Liver (tissue), 8 donors: ENCODE measurements at regions not wholly inside any gene's neighbourhood (a gene's known extent, or its start where the extent isn't known, plus 50 kb on each side); places are given as distances from the start of the nearest gene placed in this dataset.

Source experiments
- DNase-seq: peaks from one replicate; pipeline ENCODE4 v3.0.0-alpha.2; 2017; ENCODE audit warnings: low spot score
- H3K27ac ChIP-seq, 2 donors: one replicate each; pipeline ENCODE4 v1.7.0; 2013; ENCODE audit warnings: inconsistent platforms in 2 of 2, low read length in 2 of 2, control low read depth in 1 of 2, low read depth in 1 of 2, mild to moderate bottlenecking in 1 of 2
- H3K27me3 ChIP-seq, 4 donors: one replicate each; pipeline versions ENCODE4 v1.6.1 to v1.7.0; 2013; ENCODE audit warnings: low read length in 3 of 4, inconsistent platforms in 1 of 4, mild to moderate bottlenecking in 1 of 4, moderate library complexity in 1 of 4; ENCODE audit not compliant: control insufficient read depth in 4 of 4, insufficient read depth in 4 of 4
- H3K36me3 ChIP-seq, 4 donors: one replicate each; pipeline versions ENCODE4 v1.6.1 to v1.7.0; 2013; ENCODE audit warnings: low read length in 3 of 4, mild to moderate bottlenecking in 3 of 4, low read depth in 1 of 4, moderate library complexity in 1 of 4; ENCODE audit not compliant: control insufficient read depth in 4 of 4, insufficient read depth in 3 of 4
- H3K4me1 ChIP-seq, 4 donors: one replicate each; pipeline versions ENCODE4 v1.6.1 to v1.7.0; 2013; ENCODE audit warnings: low read length in 3 of 4, mild to moderate bottlenecking in 3 of 4, moderate library complexity in 1 of 4; ENCODE audit not compliant: control insufficient read depth in 4 of 4, insufficient read depth in 4 of 4
- H3K4me3 ChIP-seq, 3 donors: one replicate each; pipeline versions ENCODE4 v1.6.1 to v1.7.0; 2013; ENCODE audit warnings: low read length in 3 of 3, control low read depth in 1 of 3, low read depth in 1 of 3, mild to moderate bottlenecking in 1 of 3
- H3K9ac ChIP-seq, 2 donors: one replicate each; pipeline ENCODE4 v1.7.0; 2013; ENCODE audit warnings: low read length in 2 of 2, mild to moderate bottlenecking in 2 of 2, moderate library complexity in 2 of 2, control low read depth in 1 of 2, low read depth in 1 of 2
- H3K9me3 ChIP-seq, 4 donors: one replicate each; pipeline versions ENCODE4 v1.6.1 to v1.7.0; 2013; ENCODE audit warnings: low read length in 3 of 4; ENCODE audit not compliant: control insufficient read depth in 4 of 4
- EGR1 ChIP-seq, 2 donors: IDR thresholded peaks; 2 replicates each; pipeline ENCODE4 v1.6.1; 2016 to 2018; ENCODE audit warnings: antibody characterized with exemption in 2 of 2, low read depth in 2 of 2
- FOXA1 ChIP-seq: IDR thresholded peaks from 2 replicates; pipeline ENCODE4 v1.6.1; 2016; ENCODE audit warnings: antibody characterized with exemption
- FOXA2 ChIP-seq: IDR thresholded peaks from 2 replicates; pipeline ENCODE4 v1.6.1; 2016; ENCODE audit warnings: antibody characterized with exemption
- GABPA ChIP-seq, 2 donors: IDR thresholded peaks in 1 of 2; conservative IDR thresholded peaks in 1 of 2; 2 replicates each; pipeline ENCODE4 v1.6.1; 2016; ENCODE audit warnings: antibody characterized with exemption in 2 of 2, mild to moderate bottlenecking in 1 of 2, moderate library complexity in 1 of 2
- HNF4A ChIP-seq, 2 donors: conservative IDR thresholded peaks; 2 replicates each; pipeline ENCODE4 v1.6.1; 2016; ENCODE audit warnings: antibody characterized with exemption in 2 of 2, mild to moderate bottlenecking in 2 of 2
- HNF4G ChIP-seq: IDR thresholded peaks from 2 replicates; pipeline ENCODE4 v1.6.1; 2016; ENCODE audit warnings: antibody characterized with exemption
- JUND ChIP-seq, 2 donors: IDR thresholded peaks; 2 replicates each; pipeline ENCODE4 v1.6.1; 2016; ENCODE audit warnings: antibody characterized with exemption in 2 of 2
- MAX ChIP-seq: IDR thresholded peaks from 2 replicates; pipeline ENCODE4 v1.6.1; 2016; ENCODE audit warnings: antibody characterized with exemption
- NR2F2 ChIP-seq: IDR thresholded peaks from 2 replicates; pipeline ENCODE4 v1.6.1; 2016; ENCODE audit warnings: antibody characterized with exemption
- RAD21 ChIP-seq, 2 donors: IDR thresholded peaks; 2 replicates each; pipeline ENCODE4 v1.6.1; 2016; ENCODE audit warnings: antibody characterized with exemption in 2 of 2, mild to moderate bottlenecking in 2 of 2
- RXRA ChIP-seq, 2 donors: IDR thresholded peaks; 2 replicates each; pipeline ENCODE4 v1.6.1; 2017 to 2018; ENCODE audit warnings: antibody characterized with exemption in 2 of 2, mild to moderate bottlenecking in 1 of 2
- SP1 ChIP-seq: IDR thresholded peaks from 2 replicates; pipeline ENCODE4 v1.6.1; 2018; ENCODE audit warnings: antibody characterized with exemption, mild to moderate bottlenecking
- TAF1 ChIP-seq: conservative IDR thresholded peaks from 2 replicates; pipeline ENCODE4 v1.6.1; 2016; ENCODE audit warnings: antibody characterized with exemption, mild to moderate bottlenecking
- YY1 ChIP-seq: IDR thresholded peaks from 2 replicates; pipeline ENCODE4 v1.6.1; 2016; ENCODE audit warnings: antibody characterized with exemption, mild to moderate bottlenecking
- WGBS: extraction: QIAGEN DNeasy Blood & Tissue Kit; methylation state at CpG from one replicate; pipeline ENCODE4 v1.1.7; 2013; 5-methylcytosine and 5-hydroxymethylcytosine counted together
- TF ChIP-seq, protein P1 (sequence below): fragments of 150-350 bp; IDR thresholded peaks from 2 replicates; pipeline ENCODE4 v1.5.1; 2017; ENCODE audit warnings: improper control_type of control experiment, low read depth, low read length; ENCODE audit not compliant: missing input control
- TF ChIP-seq, protein P2 (sequence below): IDR thresholded peaks from 2 replicates; pipeline ENCODE4 v1.6.1; 2016; ENCODE audit warnings: antibody characterized with exemption
- TF ChIP-seq, protein P3 (sequence below): IDR thresholded peaks from 2 replicates; pipeline ENCODE4 v1.6.1; 2016; ENCODE audit warnings: antibody characterized with exemption
- TF ChIP-seq, protein P4 (sequence below): IDR thresholded peaks from 2 replicates; pipeline ENCODE4 v1.6.1; 2016; ENCODE audit warnings: antibody characterized with exemption, mild to moderate bottlenecking
- donor health status: healthy.
- donor health status: healthy.
- donor health status: healthy.
- donor health status: healthy.
- donor health status: healthy.

DNA sequence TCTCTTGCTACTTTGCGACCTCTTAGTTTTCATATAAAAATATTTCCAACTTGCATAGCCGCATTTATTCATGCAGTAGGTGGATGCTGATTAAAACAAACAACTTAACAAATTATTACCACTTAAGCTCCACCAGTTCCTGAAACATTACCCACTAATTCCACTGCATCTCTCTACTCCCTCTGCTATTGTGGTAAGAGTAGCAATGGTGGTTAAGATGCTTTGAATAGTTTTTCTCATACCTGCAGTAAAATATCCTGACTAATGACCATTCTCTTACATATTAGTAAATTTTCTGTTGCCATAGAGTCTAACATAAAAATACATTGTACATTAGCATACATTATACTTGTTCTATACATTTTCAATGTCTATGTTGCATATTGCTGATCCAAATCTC, 397.6 kb upstream of the PLSCR5 start (continued):
- TF ChIP-seq NR2F2 (no peak), FOXA2 (no peak)

DNA sequence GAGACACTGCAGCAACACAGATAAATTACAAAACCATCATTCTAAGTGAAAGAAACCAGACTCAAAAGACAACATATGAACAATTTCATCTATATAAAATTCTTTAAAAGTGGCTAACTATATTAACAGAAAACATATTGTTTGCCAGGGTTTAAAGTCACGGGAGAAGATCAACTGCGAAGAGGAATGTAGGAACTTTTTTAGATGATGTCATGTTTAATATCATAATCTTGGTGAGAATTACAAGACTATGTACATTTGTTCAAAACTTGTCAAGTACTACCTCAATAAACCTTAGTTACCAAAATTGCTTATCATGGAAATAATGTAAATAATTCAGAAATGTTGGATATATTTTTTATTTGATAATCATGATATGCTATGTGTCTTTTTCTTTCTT, 395.1 kb upstream of the PLSCR5 start:
- Histone ChIP-seq H3K4me3 (no peak overlapping the region), H3K9ac (no peak overlapping the region), H3K27me3 (no peaks in the 10 kb centered on the region), H3K4me1 (no peaks in the 10 kb centered on the region), H3K9me3 (peaks cover 0 to 2% (median 0%) of the 10 kb centered on the region in 4 donors), H3K36me3 (no peaks in the 10 kb centered on the region), H3K27ac (no peak overlapping the region)
- DNase-seq: no peak
- 83% methylated on average over 2 of the region's 2 CpGs for WGBS
- TF ChIP-seq, protein P1, sequence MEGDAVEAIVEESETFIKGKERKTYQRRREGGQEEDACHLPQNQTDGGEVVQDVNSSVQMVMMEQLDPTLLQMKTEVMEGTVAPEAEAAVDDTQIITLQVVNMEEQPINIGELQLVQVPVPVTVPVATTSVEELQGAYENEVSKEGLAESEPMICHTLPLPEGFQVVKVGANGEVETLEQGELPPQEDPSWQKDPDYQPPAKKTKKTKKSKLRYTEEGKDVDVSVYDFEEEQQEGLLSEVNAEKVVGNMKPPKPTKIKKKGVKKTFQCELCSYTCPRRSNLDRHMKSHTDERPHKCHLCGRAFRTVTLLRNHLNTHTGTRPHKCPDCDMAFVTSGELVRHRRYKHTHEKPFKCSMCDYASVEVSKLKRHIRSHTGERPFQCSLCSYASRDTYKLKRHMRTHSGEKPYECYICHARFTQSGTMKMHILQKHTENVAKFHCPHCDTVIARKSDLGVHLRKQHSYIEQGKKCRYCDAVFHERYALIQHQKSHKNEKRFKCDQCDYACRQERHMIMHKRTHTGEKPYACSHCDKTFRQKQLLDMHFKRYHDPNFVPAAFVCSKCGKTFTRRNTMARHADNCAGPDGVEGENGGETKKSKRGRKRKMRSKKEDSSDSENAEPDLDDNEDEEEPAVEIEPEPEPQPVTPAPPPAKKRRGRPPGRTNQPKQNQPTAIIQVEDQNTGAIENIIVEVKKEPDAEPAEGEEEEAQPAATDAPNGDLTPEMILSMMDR: no peak
- TF ChIP-seq NR2F2: no peak
- TF ChIP-seq, protein P2, sequence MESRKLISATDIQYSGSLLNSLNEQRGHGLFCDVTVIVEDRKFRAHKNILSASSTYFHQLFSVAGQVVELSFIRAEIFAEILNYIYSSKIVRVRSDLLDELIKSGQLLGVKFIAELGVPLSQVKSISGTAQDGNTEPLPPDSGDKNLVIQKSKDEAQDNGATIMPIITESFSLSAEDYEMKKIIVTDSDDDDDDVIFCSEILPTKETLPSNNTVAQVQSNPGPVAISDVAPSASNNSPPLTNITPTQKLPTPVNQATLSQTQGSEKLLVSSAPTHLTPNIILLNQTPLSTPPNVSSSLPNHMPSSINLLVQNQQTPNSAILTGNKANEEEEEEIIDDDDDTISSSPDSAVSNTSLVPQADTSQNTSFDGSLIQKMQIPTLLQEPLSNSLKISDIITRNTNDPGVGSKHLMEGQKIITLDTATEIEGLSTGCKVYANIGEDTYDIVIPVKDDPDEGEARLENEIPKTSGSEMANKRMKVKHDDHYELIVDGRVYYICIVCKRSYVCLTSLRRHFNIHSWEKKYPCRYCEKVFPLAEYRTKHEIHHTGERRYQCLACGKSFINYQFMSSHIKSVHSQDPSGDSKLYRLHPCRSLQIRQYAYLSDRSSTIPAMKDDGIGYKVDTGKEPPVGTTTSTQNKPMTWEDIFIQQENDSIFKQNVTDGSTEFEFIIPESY: no peak
- no peak for TF ChIP-seq TAF1
- no peak for TF ChIP-seq FOXA2

GRCh38 chr3:146991907-146992306, 386.8 kb upstream of the PLSCR5 start:
- Histone ChIP-seq H3K4me1 (no peaks in the 10 kb centered on the region), H3K27me3 (no peaks in the 10 kb centered on the region), H3K4me3 (no peak overlapping the region), H3K9me3 (no peaks in the 10 kb centered on the region), H3K36me3 (no peaks in the 10 kb centered on the region), H3K27ac (no peak overlapping the region), H3K9ac (no peak overlapping the region)
- DNase-seq: no peak
- 82% methylated on average over 1 of the region's 1 CpG for WGBS
- TF ChIP-seq, protein P3, sequence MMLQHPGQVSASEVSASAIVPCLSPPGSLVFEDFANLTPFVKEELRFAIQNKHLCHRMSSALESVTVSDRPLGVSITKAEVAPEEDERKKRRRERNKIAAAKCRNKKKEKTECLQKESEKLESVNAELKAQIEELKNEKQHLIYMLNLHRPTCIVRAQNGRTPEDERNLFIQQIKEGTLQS: no peak
- TF ChIP-seq RXRA (IDR thresholded peaks at IDR 0.05) (no peak), HNF4G (no peak), FOXA2 (no peak), HNF4A (conservative IDR thresholded peaks at IDR 0.05) (no peak), RAD21 (IDR thresholded peaks at IDR 0.05) (no peak), FOXA1 (no peak), SP1 (no peak), EGR1 (IDR thresholded peaks at IDR 0.05; ENCODE audit: low read depth in 2 of 2) (no peak), NR2F2 (no peak), TAF1 (no peak), JUND (IDR thresholded peaks at IDR 0.05) (no peak), GABPA (IDR thresholded peaks at IDR 0.05 in 1 of 2, conservative IDR thresholded peaks at IDR 0.05 in 1 of 2) (no peak), YY1 (no peak), MAX (no peak)
- TF ChIP-seq, protein P1: no peak
- TF ChIP-seq, protein P4, sequence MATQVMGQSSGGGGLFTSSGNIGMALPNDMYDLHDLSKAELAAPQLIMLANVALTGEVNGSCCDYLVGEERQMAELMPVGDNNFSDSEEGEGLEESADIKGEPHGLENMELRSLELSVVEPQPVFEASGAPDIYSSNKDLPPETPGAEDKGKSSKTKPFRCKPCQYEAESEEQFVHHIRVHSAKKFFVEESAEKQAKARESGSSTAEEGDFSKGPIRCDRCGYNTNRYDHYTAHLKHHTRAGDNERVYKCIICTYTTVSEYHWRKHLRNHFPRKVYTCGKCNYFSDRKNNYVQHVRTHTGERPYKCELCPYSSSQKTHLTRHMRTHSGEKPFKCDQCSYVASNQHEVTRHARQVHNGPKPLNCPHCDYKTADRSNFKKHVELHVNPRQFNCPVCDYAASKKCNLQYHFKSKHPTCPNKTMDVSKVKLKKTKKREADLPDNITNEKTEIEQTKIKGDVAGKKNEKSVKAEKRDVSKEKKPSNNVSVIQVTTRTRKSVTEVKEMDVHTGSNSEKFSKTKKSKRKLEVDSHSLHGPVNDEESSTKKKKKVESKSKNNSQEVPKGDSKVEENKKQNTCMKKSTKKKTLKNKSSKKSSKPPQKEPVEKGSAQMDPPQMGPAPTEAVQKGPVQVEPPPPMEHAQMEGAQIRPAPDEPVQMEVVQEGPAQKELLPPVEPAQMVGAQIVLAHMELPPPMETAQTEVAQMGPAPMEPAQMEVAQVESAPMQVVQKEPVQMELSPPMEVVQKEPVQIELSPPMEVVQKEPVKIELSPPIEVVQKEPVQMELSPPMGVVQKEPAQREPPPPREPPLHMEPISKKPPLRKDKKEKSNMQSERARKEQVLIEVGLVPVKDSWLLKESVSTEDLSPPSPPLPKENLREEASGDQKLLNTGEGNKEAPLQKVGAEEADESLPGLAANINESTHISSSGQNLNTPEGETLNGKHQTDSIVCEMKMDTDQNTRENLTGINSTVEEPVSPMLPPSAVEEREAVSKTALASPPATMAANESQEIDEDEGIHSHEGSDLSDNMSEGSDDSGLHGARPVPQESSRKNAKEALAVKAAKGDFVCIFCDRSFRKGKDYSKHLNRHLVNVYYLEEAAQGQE: no peak
- TF ChIP-seq, protein P2: no peak
